ENCODE measurements at regions not wholly inside any gene's neighbourhood (a gene's known extent, or its start where the extent isn't known, plus 50 kb on each side); places are given as distances from the start of the nearest gene placed in this dataset.
"Not testable (repeated sequence)": the region's sequence is repeated elsewhere in the genome, so short reads cannot be mapped to it uniquely, and the experiment has no call there.

DNA sequence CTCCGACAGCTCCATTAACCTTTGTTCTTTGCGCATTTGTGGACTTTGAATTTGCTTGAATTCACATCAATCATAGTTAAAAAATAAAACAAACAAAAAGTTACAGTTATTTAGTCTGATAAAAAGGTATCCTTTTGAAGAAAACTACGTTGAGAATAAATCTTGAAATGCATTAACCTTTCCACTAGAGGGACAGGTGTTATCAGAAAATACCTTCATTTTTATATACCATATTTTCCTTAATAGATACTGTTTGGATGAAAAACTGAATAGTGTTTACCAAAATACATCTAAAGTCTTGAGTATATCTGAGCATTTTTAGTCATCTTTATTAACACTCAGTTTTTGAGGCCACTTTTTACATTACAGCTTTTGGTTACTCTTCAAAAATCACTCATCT, 371.9 kb downstream of the ZWINT start:
- H3K4me3 ChIP-seq (ENCODE audit: low read length), result no peak overlapping the region
- DNase-seq (ENCODE audit: low read depth, low spot score), result no peak

DNA sequence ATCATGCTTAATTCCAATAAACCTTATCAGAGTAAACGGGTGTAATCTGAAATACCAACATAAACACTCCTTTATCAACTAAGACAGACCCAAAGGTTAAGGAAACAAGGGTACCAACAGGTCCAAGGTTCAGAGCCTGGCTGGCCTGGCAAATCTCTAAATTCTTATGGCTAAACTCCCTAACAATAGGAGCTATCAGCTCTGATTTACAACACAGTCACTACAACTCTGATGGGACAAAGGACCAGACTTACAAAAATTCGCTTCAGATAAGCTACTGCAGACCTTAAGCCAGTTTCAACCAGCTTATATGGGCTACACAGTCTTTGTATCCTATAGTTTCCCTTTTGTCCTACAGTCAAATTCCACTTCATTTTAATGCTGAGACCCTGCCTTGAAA, 381.9 kb downstream of the ZWINT start:
- H3K4me3 ChIP-seq (ENCODE audit: low read length), result no peak overlapping the region
- no peak for DNase-seq (ENCODE audit: low read depth, low spot score)

DNA sequence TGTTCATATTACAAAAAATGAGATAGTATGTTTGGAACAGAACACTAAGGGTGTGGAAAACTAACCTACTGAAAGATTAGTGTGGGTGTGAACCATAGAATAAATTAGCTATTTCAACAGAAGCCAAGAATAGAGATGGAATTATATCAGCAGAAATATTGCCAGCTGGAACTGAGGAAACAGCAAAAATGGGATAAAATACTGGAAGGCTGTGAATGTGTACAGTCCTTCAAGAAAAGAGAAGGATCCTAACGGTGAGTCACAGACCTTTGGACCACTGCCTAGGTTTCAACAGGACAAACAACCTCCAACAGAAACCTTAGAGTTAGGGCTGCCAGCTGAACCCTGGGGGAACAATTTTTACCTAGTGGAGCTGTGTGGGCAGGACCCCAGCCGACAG, 395.0 kb downstream of the ZWINT start:
- DNase-seq (ENCODE audit: low read depth, low spot score), result no peak
- no peak overlapping the region for H3K4me3 ChIP-seq (ENCODE audit: low read length)

DNA sequence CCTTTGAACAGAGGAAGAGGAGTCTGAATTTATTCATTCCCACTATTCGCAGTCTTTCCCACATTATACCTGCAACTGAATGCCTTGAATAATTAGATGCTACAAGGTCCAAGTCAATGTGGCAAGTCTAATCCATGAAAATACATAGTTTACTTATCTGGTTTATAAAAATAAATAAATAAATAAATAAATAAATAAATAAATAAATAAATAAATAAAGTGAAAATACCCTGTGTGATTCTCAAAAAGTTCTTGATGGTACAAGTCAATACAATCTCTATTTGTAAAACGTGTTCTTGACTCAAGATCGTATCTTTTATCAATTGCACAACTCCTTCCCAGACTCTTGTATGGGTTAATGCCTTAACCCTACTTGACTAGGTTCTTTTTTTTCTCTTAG, 417.7 kb downstream of the ZWINT start:
- H3K4me3 ChIP-seq (ENCODE audit: low read length), result no peak overlapping the region
- DNase-seq (ENCODE audit: low read depth, low spot score), result no peak

- DNase-seq (ENCODE audit: low read depth, low spot score), result no peak
- H3K4me3 ChIP-seq (ENCODE audit: low read length), result no peak overlapping the region
These were observed 431.8 kb downstream of the ZWINT start for GRCh38 chr10:55929291-55929690.

- DNase-seq (ENCODE audit: low read depth, low spot score), result not testable (repeated sequence)
- peak overlapping the region; percentile 34 for H3K4me3 ChIP-seq (ENCODE audit: low read length)
These were observed 461.4 kb downstream of the ZWINT start for GRCh38 chr10:55899472-55900147.

DNA sequence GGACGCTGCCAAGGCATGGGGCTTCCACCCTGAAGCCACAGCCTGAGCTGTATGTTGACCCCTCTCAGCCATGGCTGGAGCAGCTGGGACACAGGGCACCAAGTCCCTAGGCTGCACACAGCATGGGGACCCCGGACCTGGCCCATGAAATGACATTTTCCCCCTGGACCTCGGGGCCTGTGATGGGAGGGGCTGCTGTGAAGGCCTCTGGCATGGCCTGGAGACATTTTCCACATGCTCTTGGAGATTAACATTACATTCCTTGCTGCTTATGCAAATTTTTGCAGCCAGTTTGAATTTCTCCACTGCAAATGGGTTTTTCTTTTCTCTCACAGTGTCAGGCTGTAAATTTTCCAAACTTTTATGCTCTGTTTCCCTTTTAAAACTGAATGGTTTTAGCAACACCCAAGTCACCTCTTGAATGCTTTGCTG, 463.6 kb downstream of the ZWINT start:
- DNase-seq (ENCODE audit: low read depth, low spot score), result no peak
- no peak overlapping the region for H3K4me3 ChIP-seq (ENCODE audit: low read length)

DNA sequence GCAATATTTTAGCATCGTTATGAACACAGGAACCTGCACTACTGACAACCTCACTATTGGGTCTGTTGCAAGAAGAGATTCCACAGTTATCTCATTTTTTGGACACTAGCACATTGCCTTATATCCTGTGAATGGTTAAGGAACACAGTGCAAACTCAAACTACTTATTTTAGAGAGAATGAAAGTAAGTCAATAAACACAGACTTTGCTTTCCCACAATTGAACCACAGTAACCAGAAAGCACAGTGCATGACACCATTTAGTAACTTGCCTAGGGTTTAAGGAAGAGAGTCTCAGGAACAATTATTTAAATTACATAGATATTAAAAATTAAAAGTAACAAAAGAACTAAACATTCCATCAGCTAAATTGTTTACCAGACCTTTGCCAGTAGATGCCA, 468.8 kb downstream of the ZWINT start:
- H3K4me3 ChIP-seq (ENCODE audit: low read length), result no peak overlapping the region
- no peak for DNase-seq (ENCODE audit: low read depth, low spot score)

DNA sequence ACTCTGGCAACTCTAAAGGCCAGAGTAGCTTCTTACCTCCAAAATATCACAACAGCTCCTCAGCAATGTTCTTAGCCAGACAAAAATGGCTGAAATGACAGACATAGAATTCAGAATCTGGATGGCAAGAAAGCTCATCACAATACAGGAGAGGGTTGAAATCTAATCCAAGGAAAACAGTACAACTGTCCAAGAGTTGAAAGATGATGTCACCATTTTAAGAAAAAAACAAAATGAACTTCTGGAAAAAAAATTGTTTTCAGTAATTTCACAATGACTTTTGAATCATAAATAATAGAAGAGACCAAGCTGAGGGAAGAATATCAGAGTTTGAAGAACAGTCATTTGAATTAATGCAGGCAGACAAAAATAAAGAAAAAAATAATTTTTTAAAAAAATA, 479.5 kb downstream of the ZWINT start:
- no peak for DNase-seq (ENCODE audit: low read depth, low spot score)
- no peak overlapping the region for H3K4me3 ChIP-seq (ENCODE audit: low read length)

- H3K4me3 ChIP-seq (ENCODE audit: low read length), result no peak overlapping the region
- no peak for DNase-seq (ENCODE audit: low read depth, low spot score)
These were observed 487.6 kb downstream of the ZWINT start for GRCh38 chr10:55873485-55873884.

GRCh38 chr10:55870186-55870585, 490.9 kb downstream of the ZWINT start:
- H3K4me3 ChIP-seq (ENCODE audit: low read length), result no peak overlapping the region
- DNase-seq (ENCODE audit: low read depth, low spot score), result no peak

DNA sequence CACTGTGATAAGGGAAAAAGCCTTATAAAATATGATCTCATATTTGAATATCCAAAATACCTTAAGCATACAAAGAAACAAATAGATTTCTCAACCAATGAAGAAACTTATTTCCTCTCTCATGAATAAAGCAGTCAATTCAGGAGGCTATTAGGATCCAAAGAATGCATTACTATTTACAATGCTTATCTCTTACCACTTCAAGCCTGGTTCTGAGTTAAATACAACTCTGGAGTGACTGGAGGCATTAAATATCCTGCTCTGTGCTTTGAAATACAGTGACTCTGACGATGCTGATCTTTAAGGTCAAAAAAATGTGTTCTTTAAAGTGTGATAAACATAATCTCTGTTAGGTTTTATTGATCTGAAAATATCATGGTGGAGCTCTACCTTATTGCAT, 493.2 kb downstream of the ZWINT start:
- no peak for DNase-seq (ENCODE audit: low read depth, low spot score)
- no peak overlapping the region for H3K4me3 ChIP-seq (ENCODE audit: low read length)

- DNase-seq (ENCODE audit: low read depth, low spot score), result no peak
- H3K4me3 ChIP-seq (ENCODE audit: low read length), result no peak overlapping the region
These were observed 502.3 kb downstream of the ZWINT start for GRCh38 chr10:55858730-55859129.

GRCh38 chr10:55852900-55853299, 508.2 kb downstream of the ZWINT start:
- no peak overlapping the region for H3K4me3 ChIP-seq (ENCODE audit: low read length)
- no peak for DNase-seq (ENCODE audit: low read depth, low spot score)

- DNase-seq (ENCODE audit: low read depth, low spot score), result no peak
These were observed 523.8 kb downstream of the ZWINT start for GRCh38 chr10:55837273-55837672.

GRCh38 chr10:55822096-55822495, 539.0 kb downstream of the ZWINT start:
- no peak overlapping the region for H3K4me3 ChIP-seq (ENCODE audit: low read length)
- no peak for DNase-seq (ENCODE audit: low read depth, low spot score)

More at GRCh38 chr10:55837273-55837672, 523.8 kb downstream of the ZWINT start:
- no peak overlapping the region for H3K4me3 ChIP-seq (ENCODE audit: low read length)

DNA sequence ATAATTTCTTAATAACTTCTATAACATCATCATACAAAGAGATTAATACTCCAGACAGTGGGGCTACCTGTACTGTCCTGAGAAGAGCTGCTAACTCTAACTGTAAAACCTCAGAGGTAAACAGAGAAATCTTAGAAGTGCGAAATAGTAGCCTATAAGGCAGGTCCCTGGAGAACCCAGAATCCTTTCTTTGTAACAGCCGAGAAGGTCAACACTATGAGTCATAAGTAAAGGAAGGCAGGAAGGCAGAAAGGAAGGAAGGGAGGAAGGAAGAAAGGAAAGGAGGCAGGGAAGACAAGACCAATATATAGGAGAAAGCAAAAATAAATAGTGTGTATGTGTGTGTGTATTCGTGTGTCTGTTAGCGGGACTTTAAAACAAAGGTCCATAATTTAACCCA, 540.6 kb downstream of the ZWINT start:
- DNase-seq (ENCODE audit: low read depth, low spot score), result no peak

DNA sequence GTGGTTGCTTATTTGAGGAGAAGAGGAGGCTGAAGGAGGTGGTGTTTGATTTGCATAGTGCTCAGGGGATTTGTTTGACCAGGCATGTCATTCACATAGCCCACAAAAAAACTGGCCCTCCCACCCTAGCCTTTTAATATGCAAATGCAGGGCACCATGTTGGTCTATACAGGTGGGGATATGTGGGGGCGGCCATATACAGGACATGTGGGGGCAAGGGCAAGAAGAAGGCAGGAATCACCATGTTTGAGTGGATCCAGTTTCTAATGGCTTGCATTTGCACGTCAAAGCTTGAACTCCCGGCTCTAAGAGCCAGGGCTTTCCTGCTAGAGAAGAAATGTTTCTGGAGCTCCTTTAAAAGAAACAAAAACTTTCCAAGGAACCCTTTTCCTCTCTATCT, 541.0 kb downstream of the ZWINT start:
- H3K4me3 ChIP-seq (ENCODE audit: low read length), result no peak overlapping the region
- DNase-seq (ENCODE audit: low read depth, low spot score), result no peak

More for the DNA sequence above, 540.6 kb downstream of the ZWINT start:
- no peak overlapping the region for H3K4me3 ChIP-seq (ENCODE audit: low read length)

- H3K4me3 ChIP-seq (ENCODE audit: low read length), result no peak overlapping the region
- DNase-seq (ENCODE audit: low read depth, low spot score), result no peak
These were observed 547.4 kb downstream of the ZWINT start for GRCh38 chr10:55813451-55814170.

DNA sequence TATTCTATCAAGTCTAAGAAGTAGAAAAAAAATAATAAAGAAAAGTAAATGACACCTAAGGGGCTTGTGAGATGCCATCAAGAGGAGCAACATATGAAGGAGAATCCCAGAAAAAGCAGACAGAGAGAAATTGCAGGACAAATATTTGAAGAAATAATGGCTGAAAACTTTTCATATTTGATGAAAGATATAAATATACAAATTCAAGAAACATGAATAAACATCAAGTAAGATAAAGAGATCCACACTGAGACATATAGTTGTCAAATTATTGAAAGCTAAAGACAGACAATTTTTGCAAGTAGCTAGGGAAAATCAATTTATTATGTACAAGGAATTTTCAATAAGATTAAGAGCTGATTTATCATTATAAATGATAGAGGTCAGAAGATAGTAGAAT, 558.0 kb downstream of the ZWINT start:
- no peak overlapping the region for H3K4me3 ChIP-seq (ENCODE audit: low read length)
- DNase-seq (ENCODE audit: low read depth, low spot score), result no peak

- H3K4me3 ChIP-seq (ENCODE audit: low read length), result no peak overlapping the region
- no peak for DNase-seq (ENCODE audit: low read depth, low spot score)
These were observed 559.8 kb downstream of the ZWINT start for GRCh38 chr10:55801353-55801661.
